ENCODE measurements at regions not wholly inside any gene's neighbourhood (a gene's known extent, or its start where the extent isn't known, plus 50 kb on each side); places are given as distances from the start of the nearest gene placed in this dataset.

GRCh38 chr18:45243340-45244110, 371.8 kb upstream of the SLC14A2 start:
- TF ChIP-seq CTCF (conservative IDR thresholded peaks at IDR 0.05), result no peak
- TF ChIP-seq ZFX (IDR thresholded peaks at IDR 0.05), result no peak

Data from C4-2B (cell line).